ENCODE measurements at regions not wholly inside any gene's neighbourhood (a gene's known extent, or its start where the extent isn't known, plus 50 kb on each side); places are given as distances from the start of the nearest gene placed in this dataset.

DNA sequence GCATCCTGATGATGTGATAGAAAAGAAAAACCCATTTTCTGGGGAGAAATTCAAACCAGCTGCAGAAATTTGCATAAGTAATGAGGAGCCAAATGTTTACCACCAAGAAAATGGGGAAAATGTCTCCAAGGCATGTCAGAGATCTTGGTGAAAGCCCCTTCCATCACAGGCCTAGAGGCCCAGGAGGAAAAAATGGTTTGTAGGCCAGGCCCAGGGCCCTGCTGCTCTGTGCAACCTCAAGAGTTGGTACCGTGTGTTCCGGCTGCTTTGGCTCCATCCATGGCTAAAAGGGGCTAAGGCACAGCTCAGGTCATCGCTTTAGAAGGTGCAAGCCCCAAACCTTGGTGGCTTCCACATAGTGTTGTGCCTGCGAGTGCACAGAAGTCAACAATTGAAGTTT, 543.1 kb downstream of the ZNF608 start:
- Mint-ChIP-seq H3K27me3 (ENCODE audit: low read depth) (peaks cover 11% of the 10 kb centered on the region), H3K27ac (no peak overlapping the region), H3K36me3 (ENCODE audit: low read depth) (peaks cover 16% of the 10 kb centered on the region), H3K4me1 (peaks cover 15% of the 10 kb centered on the region), H3K4me3 (no peak overlapping the region), H3K9me3 (peaks cover 20% of the 10 kb centered on the region)
- TF ChIP-seq CTCF (IDR thresholded peaks at IDR 0.05; ENCODE audit: unreplicated experiment in 3 of 3) = no peak

GRCh38 chr5:124200381-124200780, 546.1 kb downstream of the ZNF608 start:
- H3K27me3 Mint-ChIP-seq (ENCODE audit: low read depth) = peaks cover 7% of the 10 kb centered on the region
- H3K4me1 Mint-ChIP-seq = peaks cover 17% of the 10 kb centered on the region
- no peak overlapping the region for H3K27ac Mint-ChIP-seq
- peaks cover 22% of the 10 kb centered on the region for H3K9me3 Mint-ChIP-seq
- TF ChIP-seq CTCF (IDR thresholded peaks at IDR 0.05; ENCODE audit: unreplicated experiment in 3 of 3) = no peak
- H3K36me3 Mint-ChIP-seq (ENCODE audit: low read depth) = peaks cover 16% of the 10 kb centered on the region
- H3K4me3 Mint-ChIP-seq = no peak overlapping the region

GRCh38 chr5:124199893-124200292, 546.5 kb downstream of the ZNF608 start:
- no peak for TF ChIP-seq CTCF (IDR thresholded peaks at IDR 0.05; ENCODE audit: unreplicated experiment in 3 of 3)
- Mint-ChIP-seq H3K27me3 (ENCODE audit: low read depth) (peaks cover 7% of the 10 kb centered on the region), H3K4me1 (peaks cover 17% of the 10 kb centered on the region), H3K27ac (no peak overlapping the region), H3K4me3 (no peak overlapping the region), H3K9me3 (peaks cover 22% of the 10 kb centered on the region), H3K36me3 (ENCODE audit: low read depth) (peaks cover 16% of the 10 kb centered on the region)

DNA sequence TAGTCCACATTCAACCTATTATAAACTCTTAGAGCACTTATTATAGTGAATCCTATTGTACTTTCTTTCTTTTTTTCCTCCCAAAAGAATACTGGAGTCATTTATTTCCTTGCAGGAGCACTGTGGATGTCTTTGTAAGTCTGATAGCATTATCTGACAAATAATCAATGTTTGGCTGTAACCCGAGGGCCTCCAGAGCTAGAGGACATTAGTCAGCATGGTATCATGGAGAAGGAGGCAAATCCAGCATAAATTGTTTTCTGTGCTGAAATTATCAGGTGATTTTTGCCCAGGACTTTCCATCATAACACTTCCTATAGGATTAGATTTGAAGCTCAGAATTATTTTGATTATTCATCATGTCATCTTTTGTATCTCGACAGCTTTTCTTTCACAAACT, 551.0 kb downstream of the ZNF608 start:
- no peak overlapping the region for H3K4me3 Mint-ChIP-seq
- H3K27ac Mint-ChIP-seq = no peak overlapping the region
- H3K27me3 Mint-ChIP-seq (ENCODE audit: low read depth) = no peaks in the 10 kb centered on the region
- H3K36me3 Mint-ChIP-seq (ENCODE audit: low read depth) = no peaks in the 10 kb centered on the region
- H3K9me3 Mint-ChIP-seq = peaks cover 2% of the 10 kb centered on the region
- no peak for TF ChIP-seq CTCF (IDR thresholded peaks at IDR 0.05; ENCODE audit: unreplicated experiment in 3 of 3)
- H3K4me1 Mint-ChIP-seq = peaks cover 20% of the 10 kb centered on the region

GRCh38 chr5:124194282-124194681, 552.2 kb downstream of the ZNF608 start:
- no peak overlapping the region for H3K27ac Mint-ChIP-seq
- no peak for TF ChIP-seq CTCF (IDR thresholded peaks at IDR 0.05; ENCODE audit: unreplicated experiment in 3 of 3)
- H3K4me3 Mint-ChIP-seq = no peak overlapping the region
- H3K27me3 Mint-ChIP-seq (ENCODE audit: low read depth) = no peaks in the 10 kb centered on the region
- peaks cover 18% of the 10 kb centered on the region for H3K4me1 Mint-ChIP-seq
- peaks cover 2% of the 10 kb centered on the region for H3K9me3 Mint-ChIP-seq
- no peaks in the 10 kb centered on the region for H3K36me3 Mint-ChIP-seq (ENCODE audit: low read depth)

DNA sequence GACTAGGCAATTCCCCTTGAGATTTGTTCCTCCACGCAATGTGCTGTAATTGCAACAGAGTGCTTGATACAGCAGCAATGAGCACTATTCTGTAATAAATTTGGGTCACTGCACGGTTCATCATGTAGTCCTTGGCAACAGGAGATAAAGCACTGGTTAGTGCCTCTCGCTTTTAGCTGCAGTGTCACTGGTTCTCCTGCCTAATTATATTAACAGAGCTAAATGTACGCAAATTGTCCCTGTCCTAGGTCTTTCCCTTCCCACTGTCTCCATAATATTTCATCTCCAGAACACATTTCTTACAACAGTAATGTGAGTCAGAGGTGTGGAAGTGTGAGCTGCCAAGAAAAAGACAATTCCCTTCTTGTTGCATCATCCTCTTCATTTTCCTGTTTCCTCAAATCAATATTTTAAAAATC, 553.1 kb downstream of the ZNF608 start:
- no peaks in the 10 kb centered on the region for H3K27me3 Mint-ChIP-seq (ENCODE audit: low read depth)
- H3K4me1 Mint-ChIP-seq = peaks cover 18% of the 10 kb centered on the region
- no peak for TF ChIP-seq CTCF (IDR thresholded peaks at IDR 0.05; ENCODE audit: unreplicated experiment in 3 of 3)
- H3K9me3 Mint-ChIP-seq = peaks cover 2% of the 10 kb centered on the region
- no peak overlapping the region for H3K27ac Mint-ChIP-seq
- H3K36me3 Mint-ChIP-seq (ENCODE audit: low read depth) = no peaks in the 10 kb centered on the region
- no peak overlapping the region for H3K4me3 Mint-ChIP-seq

Data from nephron (organoid).